ENCODE measurements at regions not wholly inside any gene's neighbourhood (a gene's known extent, or its start where the extent isn't known, plus 50 kb on each side); places are given as distances from the start of the nearest gene placed in this dataset.

GRCh38 chr9:118896324-118897000 is 472.8 kb downstream of the BRINP1 start:
- H3K27me3 ChIP-seq (ENCODE audit: low read depth), result no peaks in the 10 kb centered on the region
- TF ChIP-seq CTCF (IDR thresholded peaks at IDR 0.05; ENCODE audit: borderline replicate concordance), result no peak
- intact Hi-C loops (cut with micrococcal nuclease), result no loop called here
- H3K9me3 ChIP-seq (replicated peaks), result no peaks in the 10 kb centered on the region
- no peaks in the 10 kb centered on the region for H3K36me3 ChIP-seq
- DNase-seq, result no peak
- no peaks in the 10 kb centered on the region for H3K4me1 ChIP-seq
- H3K4me3 ChIP-seq, result no peak overlapping the region
- no peak overlapping the region for H3K27ac ChIP-seq (replicated peaks)

- H3K4me3 ChIP-seq, result no peak overlapping the region
- H3K27me3 ChIP-seq (ENCODE audit: low read depth), result no peaks in the 10 kb centered on the region
- no peaks in the 10 kb centered on the region for H3K4me1 ChIP-seq
- no peak for TF ChIP-seq CTCF (IDR thresholded peaks at IDR 0.05; ENCODE audit: borderline replicate concordance)
- no peak overlapping the region for H3K27ac ChIP-seq (replicated peaks)
- DNase-seq, result no peak
- intact Hi-C loops (cut with micrococcal nuclease), result no loop called here
- H3K36me3 ChIP-seq, result no peaks in the 10 kb centered on the region
- peaks cover 44% of the 10 kb centered on the region for H3K9me3 ChIP-seq (replicated peaks)
Observed at GRCh38 chr9:118918180-118918579, 451.1 kb downstream of the BRINP1 start.

- intact Hi-C loops (cut with micrococcal nuclease), result no loop called here
- no peaks in the 10 kb centered on the region for H3K9me3 ChIP-seq (replicated peaks)
- DNase-seq, result no peak
- H3K4me3 ChIP-seq, result no peak overlapping the region
- no peak overlapping the region for H3K27ac ChIP-seq (replicated peaks)
- H3K36me3 ChIP-seq, result no peaks in the 10 kb centered on the region
- peaks cover 8% of the 10 kb centered on the region for H3K4me1 ChIP-seq
- no peaks in the 10 kb centered on the region for H3K27me3 ChIP-seq (ENCODE audit: low read depth)
- TF ChIP-seq CTCF (IDR thresholded peaks at IDR 0.05; ENCODE audit: borderline replicate concordance), result no peak
Observed at GRCh38 chr9:118928722-118929121, 440.5 kb downstream of the BRINP1 start.

- Histone ChIP-seq H3K4me3 (no peak overlapping the region), H3K36me3 (no peaks in the 10 kb centered on the region), H3K27me3 (ENCODE audit: low read depth) (no peaks in the 10 kb centered on the region), H3K27ac (replicated peaks) (no peak overlapping the region), H3K9me3 (replicated peaks) (no peaks in the 10 kb centered on the region), H3K4me1 (peaks cover 8% of the 10 kb centered on the region)
- TF ChIP-seq CTCF (IDR thresholded peaks at IDR 0.05; ENCODE audit: borderline replicate concordance), result no peak
- intact Hi-C loops (cut with micrococcal nuclease), result no loop called here
- no peak for DNase-seq
Observed at GRCh38 chr9:118929287-118929686, 439.9 kb downstream of the BRINP1 start.

- DNase-seq, result no peak
- Histone ChIP-seq H3K4me3 (no peak overlapping the region), H3K27ac (replicated peaks) (no peak overlapping the region), H3K4me1 (peaks cover 8% of the 10 kb centered on the region), H3K36me3 (no peaks in the 10 kb centered on the region), H3K27me3 (ENCODE audit: low read depth) (no peaks in the 10 kb centered on the region), H3K9me3 (replicated peaks) (no peaks in the 10 kb centered on the region)
- TF ChIP-seq CTCF (IDR thresholded peaks at IDR 0.05; ENCODE audit: borderline replicate concordance), result no peak
- intact Hi-C loops (cut with micrococcal nuclease), result no loop called here
Observed at GRCh38 chr9:118931941-118932340, 437.3 kb downstream of the BRINP1 start.

Data from left ventricle myocardium inferior (tissue), 1 donor.